Neural cell (in vitro differentiated cells): ENCODE measurements at regions not wholly inside any gene's neighbourhood (a gene's known extent, or its start where the extent isn't known, plus 50 kb on each side); places are given as distances from the start of the nearest gene placed in this dataset.
A peak's percentile ranks its signal among the peaks of the same experiment; 100 is the strongest.

Source experiments
- H2AFZ ChIP-seq: fragments of 200-600, 300-800 bp; sonication (generic), shearing (Covaris generic); 2 replicates; pipeline ENCODE4 v1.6.0; 2014; ENCODE audit warnings: low read depth, mild to moderate bottlenecking, antibody characterized with exemption, low read length, moderate library complexity
- H3F3A ChIP-seq: fragments of 200-600 bp; shearing (Covaris generic); 2 replicates; pipeline ENCODE4 v1.6.1; 2016; ENCODE audit warnings: mild to moderate bottlenecking, moderate library complexity, mixed read lengths, antibody characterized with exemption, low read length; ENCODE audit not compliant: insufficient read depth, poor library complexity, severe bottlenecking
- H3K27ac ChIP-seq: fragments of 200-600, 300-800 bp; sonication (generic), shearing (Covaris generic); 2 replicates; pipeline ENCODE4 v1.5.1; 2014; ENCODE audit warnings: mild to moderate bottlenecking, low read length, moderate library complexity
- H3K27me3 ChIP-seq: fragments of 300-800, 200-600 bp; sonication (generic), shearing (Covaris generic); 2 replicates; pipeline ENCODE4 v1.6.0; 2014; ENCODE audit warnings: mild to moderate bottlenecking, low read depth, low read length, moderate library complexity; ENCODE audit not compliant: insufficient read depth
- H3K36me3 ChIP-seq: fragments of 300-800, 200-600 bp; sonication (generic), shearing (Covaris generic); 2 replicates; pipeline ENCODE4 v1.5.1; 2014; ENCODE audit warnings: mild to moderate bottlenecking, antibody characterized with exemption, low read length, moderate library complexity; ENCODE audit not compliant: insufficient read depth
- H3K4me2 ChIP-seq: fragments of 300-800, 200-600 bp; sonication (generic), shearing (Covaris generic); 2 replicates; pipeline ENCODE4 v1.6.0; 2014; ENCODE audit warnings: mild to moderate bottlenecking, low read length
- H3K4me3 ChIP-seq: fragments of 300-800, 200-600 bp; sonication (generic), shearing (Covaris generic); 2 replicates; pipeline ENCODE4 v1.5.1; 2014; ENCODE audit warnings: mild to moderate bottlenecking, low read length, moderate library complexity
- H3K79me2 ChIP-seq: fragments of 200-600 bp; shearing (Covaris generic); replicated peaks from 2 replicates; pipeline ENCODE4 v1.6.0; 2014; ENCODE audit warnings: mild to moderate bottlenecking, low read length, moderate library complexity; ENCODE audit not compliant: insufficient read depth
- H3K9ac ChIP-seq: fragments of 300-800, 200-600 bp; sonication (generic), shearing (Covaris generic); 2 replicates; pipeline ENCODE4 v1.6.1; 2016; ENCODE audit warnings: mild to moderate bottlenecking, low read length, mixed read lengths
- H3K9me2 ChIP-seq: fragments of 200-600 bp; shearing (Covaris generic); 2 replicates; pipeline ENCODE4 v1.6.1; 2016; ENCODE audit warnings: mild to moderate bottlenecking, low read length, mixed read lengths; ENCODE audit not compliant: insufficient read depth
- H3K9me3 ChIP-seq: fragments of 200-600, 300-800 bp; sonication (generic), shearing (Covaris generic); 2 replicates; pipeline ENCODE4 v1.6.1; 2016; ENCODE audit warnings: mild to moderate bottlenecking, mixed run types, low read length, moderate library complexity, mixed read lengths
- H4K20me1 ChIP-seq: fragments of 200-600 bp; shearing (Covaris generic); 2 replicates; pipeline ENCODE4 v1.6.1; 2016; ENCODE audit warnings: mild to moderate bottlenecking, mixed run types; ENCODE audit not compliant: insufficient read depth
- EP300 ChIP-seq: fragments of 450-650 bp; conservative IDR thresholded peaks from 2 replicates; pipeline ENCODE4 v1.6.1; 2014; ENCODE audit warnings: antibody characterized with exemption, mild to moderate bottlenecking, moderate library complexity; ENCODE audit not compliant: poor library complexity, severe bottlenecking
- EZH2 ChIP-seq: fragments of 200-600, 300-800 bp; shearing (Covaris generic), sonication (generic); IDR thresholded peaks from 2 replicates; pipeline ENCODE4 v1.6.1; 2014; ENCODE audit warnings: antibody characterized with exemption, low read length, borderline replicate concordance, mild to moderate bottlenecking; ENCODE audit not compliant: insufficient read depth, poor library complexity, severe bottlenecking
- MXI1 ChIP-seq: fragments of 450-650 bp; conservative IDR thresholded peaks from 2 replicates; pipeline ENCODE4 v1.6.1; 2014; ENCODE audit warnings: antibody characterized with exemption, mild to moderate bottlenecking; ENCODE audit not compliant: poor library complexity, severe bottlenecking
- POLR2AphosphoS5 ChIP-seq: IDR thresholded peaks from 2 replicates; pipeline ENCODE4 v1.6.1; 2012
- RAD21 ChIP-seq: fragments of 450-650 bp; conservative IDR thresholded peaks from 2 replicates; pipeline ENCODE4 v1.6.1; 2014; ENCODE audit warnings: antibody characterized with exemption, mild to moderate bottlenecking, moderate library complexity
- SMC3 ChIP-seq: fragments of 450-650 bp; conservative IDR thresholded peaks from 2 replicates; pipeline ENCODE4 v1.6.1; 2014; ENCODE audit warnings: antibody characterized with exemption, mild to moderate bottlenecking, moderate library complexity; ENCODE audit not compliant: poor library complexity
- TAF1 ChIP-seq: IDR thresholded peaks from 2 replicates; pipeline ENCODE4 v1.6.1; 2012; ENCODE audit warnings: low read depth
- TF ChIP-seq, protein P1 (sequence below): IDR thresholded peaks from 2 replicates; pipeline ENCODE4 v1.6.1; 2012; ENCODE audit warnings: borderline replicate concordance
- TF ChIP-seq, protein P2 (sequence below): fragments of 450-650 bp; IDR thresholded peaks from 2 replicates; pipeline ENCODE4 v1.5.1; 2014; ENCODE audit warnings: antibody characterized with exemption, mild to moderate bottlenecking, moderate library complexity; ENCODE audit not compliant: poor library complexity, severe bottlenecking

DNA sequence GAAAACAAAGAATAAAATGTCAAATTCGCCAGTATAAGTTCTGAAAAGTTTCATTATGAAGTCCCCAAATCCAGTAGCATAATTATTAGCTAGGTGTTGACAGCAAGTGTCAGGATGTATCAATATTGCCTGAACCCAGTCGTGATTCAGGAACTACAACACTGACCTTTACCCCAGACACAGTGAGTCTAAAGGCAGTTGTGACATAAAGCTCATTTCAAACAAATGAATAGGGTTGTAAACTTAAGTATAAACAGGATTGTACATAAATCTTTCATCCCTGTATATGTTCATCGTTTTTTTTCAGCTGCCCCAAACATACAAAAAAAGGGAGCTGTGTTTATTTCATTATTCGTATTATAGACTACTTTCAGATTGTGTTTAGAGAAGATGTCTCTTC is 385.7 kb downstream of the PLK2 start:
- Histone ChIP-seq H3K4me2 (no peak overlapping the region), H4K20me1 (no peaks in the 10 kb centered on the region), H3K9ac (no peak overlapping the region), H3F3A (peaks cover 17% of the 10 kb centered on the region), H3K36me3 (no peaks in the 10 kb centered on the region), H3K9me3 (no peaks in the 10 kb centered on the region), H2AFZ (no peak overlapping the region), H3K27ac (peak overlapping the region; percentile 83), H3K9me2 (no peaks in the 10 kb centered on the region), H3K27me3 (no peaks in the 10 kb centered on the region), H3K4me3 (no peak overlapping the region), H3K79me2 (no peaks in the 10 kb centered on the region)
- TF ChIP-seq POLR2AphosphoS5 (no peak), RAD21 (no peak), MXI1 (no peak), EP300 (no peak), TAF1 (no peak), EZH2 (no peak), SMC3 (no peak)
- TF ChIP-seq, protein P1, sequence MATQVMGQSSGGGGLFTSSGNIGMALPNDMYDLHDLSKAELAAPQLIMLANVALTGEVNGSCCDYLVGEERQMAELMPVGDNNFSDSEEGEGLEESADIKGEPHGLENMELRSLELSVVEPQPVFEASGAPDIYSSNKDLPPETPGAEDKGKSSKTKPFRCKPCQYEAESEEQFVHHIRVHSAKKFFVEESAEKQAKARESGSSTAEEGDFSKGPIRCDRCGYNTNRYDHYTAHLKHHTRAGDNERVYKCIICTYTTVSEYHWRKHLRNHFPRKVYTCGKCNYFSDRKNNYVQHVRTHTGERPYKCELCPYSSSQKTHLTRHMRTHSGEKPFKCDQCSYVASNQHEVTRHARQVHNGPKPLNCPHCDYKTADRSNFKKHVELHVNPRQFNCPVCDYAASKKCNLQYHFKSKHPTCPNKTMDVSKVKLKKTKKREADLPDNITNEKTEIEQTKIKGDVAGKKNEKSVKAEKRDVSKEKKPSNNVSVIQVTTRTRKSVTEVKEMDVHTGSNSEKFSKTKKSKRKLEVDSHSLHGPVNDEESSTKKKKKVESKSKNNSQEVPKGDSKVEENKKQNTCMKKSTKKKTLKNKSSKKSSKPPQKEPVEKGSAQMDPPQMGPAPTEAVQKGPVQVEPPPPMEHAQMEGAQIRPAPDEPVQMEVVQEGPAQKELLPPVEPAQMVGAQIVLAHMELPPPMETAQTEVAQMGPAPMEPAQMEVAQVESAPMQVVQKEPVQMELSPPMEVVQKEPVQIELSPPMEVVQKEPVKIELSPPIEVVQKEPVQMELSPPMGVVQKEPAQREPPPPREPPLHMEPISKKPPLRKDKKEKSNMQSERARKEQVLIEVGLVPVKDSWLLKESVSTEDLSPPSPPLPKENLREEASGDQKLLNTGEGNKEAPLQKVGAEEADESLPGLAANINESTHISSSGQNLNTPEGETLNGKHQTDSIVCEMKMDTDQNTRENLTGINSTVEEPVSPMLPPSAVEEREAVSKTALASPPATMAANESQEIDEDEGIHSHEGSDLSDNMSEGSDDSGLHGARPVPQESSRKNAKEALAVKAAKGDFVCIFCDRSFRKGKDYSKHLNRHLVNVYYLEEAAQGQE: no peak
- TF ChIP-seq, protein P2, sequence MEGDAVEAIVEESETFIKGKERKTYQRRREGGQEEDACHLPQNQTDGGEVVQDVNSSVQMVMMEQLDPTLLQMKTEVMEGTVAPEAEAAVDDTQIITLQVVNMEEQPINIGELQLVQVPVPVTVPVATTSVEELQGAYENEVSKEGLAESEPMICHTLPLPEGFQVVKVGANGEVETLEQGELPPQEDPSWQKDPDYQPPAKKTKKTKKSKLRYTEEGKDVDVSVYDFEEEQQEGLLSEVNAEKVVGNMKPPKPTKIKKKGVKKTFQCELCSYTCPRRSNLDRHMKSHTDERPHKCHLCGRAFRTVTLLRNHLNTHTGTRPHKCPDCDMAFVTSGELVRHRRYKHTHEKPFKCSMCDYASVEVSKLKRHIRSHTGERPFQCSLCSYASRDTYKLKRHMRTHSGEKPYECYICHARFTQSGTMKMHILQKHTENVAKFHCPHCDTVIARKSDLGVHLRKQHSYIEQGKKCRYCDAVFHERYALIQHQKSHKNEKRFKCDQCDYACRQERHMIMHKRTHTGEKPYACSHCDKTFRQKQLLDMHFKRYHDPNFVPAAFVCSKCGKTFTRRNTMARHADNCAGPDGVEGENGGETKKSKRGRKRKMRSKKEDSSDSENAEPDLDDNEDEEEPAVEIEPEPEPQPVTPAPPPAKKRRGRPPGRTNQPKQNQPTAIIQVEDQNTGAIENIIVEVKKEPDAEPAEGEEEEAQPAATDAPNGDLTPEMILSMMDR: no peak

DNA sequence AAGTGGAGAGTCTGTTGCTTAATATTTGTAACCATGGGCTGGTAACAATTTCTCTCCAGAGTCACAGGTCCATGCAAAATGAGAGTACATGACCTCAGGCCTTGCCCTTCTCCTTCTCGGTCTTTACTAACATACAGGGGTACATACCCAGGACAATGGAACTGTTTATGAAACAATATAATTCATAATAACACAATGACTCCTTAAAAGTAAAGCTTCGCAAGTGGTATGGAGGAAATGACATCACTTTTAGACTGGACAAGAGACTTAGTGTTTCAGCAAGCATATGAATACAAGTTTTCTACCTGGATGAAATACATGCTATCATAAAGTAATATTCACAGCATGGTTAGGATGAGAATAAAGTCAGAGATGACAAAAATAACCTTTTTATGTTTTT is 386.6 kb downstream of the PLK2 start:
- H3K27me3 ChIP-seq: no peaks in the 10 kb centered on the region
- no peak overlapping the region for H2AFZ ChIP-seq
- H3K27ac ChIP-seq: peak overlapping the region; percentile 83
- H4K20me1 ChIP-seq: no peaks in the 10 kb centered on the region
- no peaks in the 10 kb centered on the region for H3K79me2 ChIP-seq
- TF ChIP-seq, protein P1: no peak
- TF ChIP-seq SMC3 (no peak), EP300 (no peak), MXI1 (no peak), EZH2 (no peak), POLR2AphosphoS5 (no peak), TAF1 (no peak)
- no peaks in the 10 kb centered on the region for H3K36me3 ChIP-seq
- no peak overlapping the region for H3K9ac ChIP-seq
- H3K9me3 ChIP-seq: no peaks in the 10 kb centered on the region
- peak overlapping the region; percentile 28 for H3K4me3 ChIP-seq
- H3K4me2 ChIP-seq: peak overlapping the region; percentile 31
- peaks cover 17% of the 10 kb centered on the region for H3F3A ChIP-seq
- no peaks in the 10 kb centered on the region for H3K9me2 ChIP-seq
